ENCODE measurements at regions not wholly inside any gene's neighbourhood (a gene's known extent, or its start where the extent isn't known, plus 50 kb on each side); places are given as distances from the start of the nearest gene placed in this dataset.

GRCh38 chr13:32859707-32860292, 156.4 kb upstream of the KL start:
- TF ChIP-seq, protein P1, sequence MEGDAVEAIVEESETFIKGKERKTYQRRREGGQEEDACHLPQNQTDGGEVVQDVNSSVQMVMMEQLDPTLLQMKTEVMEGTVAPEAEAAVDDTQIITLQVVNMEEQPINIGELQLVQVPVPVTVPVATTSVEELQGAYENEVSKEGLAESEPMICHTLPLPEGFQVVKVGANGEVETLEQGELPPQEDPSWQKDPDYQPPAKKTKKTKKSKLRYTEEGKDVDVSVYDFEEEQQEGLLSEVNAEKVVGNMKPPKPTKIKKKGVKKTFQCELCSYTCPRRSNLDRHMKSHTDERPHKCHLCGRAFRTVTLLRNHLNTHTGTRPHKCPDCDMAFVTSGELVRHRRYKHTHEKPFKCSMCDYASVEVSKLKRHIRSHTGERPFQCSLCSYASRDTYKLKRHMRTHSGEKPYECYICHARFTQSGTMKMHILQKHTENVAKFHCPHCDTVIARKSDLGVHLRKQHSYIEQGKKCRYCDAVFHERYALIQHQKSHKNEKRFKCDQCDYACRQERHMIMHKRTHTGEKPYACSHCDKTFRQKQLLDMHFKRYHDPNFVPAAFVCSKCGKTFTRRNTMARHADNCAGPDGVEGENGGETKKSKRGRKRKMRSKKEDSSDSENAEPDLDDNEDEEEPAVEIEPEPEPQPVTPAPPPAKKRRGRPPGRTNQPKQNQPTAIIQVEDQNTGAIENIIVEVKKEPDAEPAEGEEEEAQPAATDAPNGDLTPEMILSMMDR (conservative IDR thresholded peaks at IDR 0.05 in 1 of 2, IDR thresholded peaks at IDR 0.05 in 1 of 2; ENCODE audit: low read depth in 1 of 2, low read length in 2 of 2) = no peak
- no peak for TF ChIP-seq EZH2 (IDR thresholded peaks at IDR 0.05; ENCODE audit: low read length, missing control alignments)
